BLaER1 (cell line): ENCODE measurements at regions not wholly inside any gene's neighbourhood (a gene's known extent, or its start where the extent isn't known, plus 50 kb on each side); places are given as distances from the start of the nearest gene placed in this dataset.
"Not testable (repeated sequence)": the region's sequence is repeated elsewhere in the genome, so short reads cannot be mapped to it uniquely, and the experiment has no call there.

Source experiments
- H3K27ac ChIP-seq: shearing (Covaris generic); formaldehyde crosslinking; 2 replicates; pipeline ENCODE4 v1.8.1; 2022
- H3K27me3 ChIP-seq: shearing (Covaris generic); formaldehyde crosslinking; 2 replicates; pipeline ENCODE4 v1.8.1; 2022
- H3K36me3 ChIP-seq: shearing (Covaris generic); formaldehyde crosslinking; 2 replicates; pipeline ENCODE4 v1.8.1; 2022
- H3K4me1 ChIP-seq: shearing (Covaris generic); formaldehyde crosslinking; 2 replicates; pipeline ENCODE4 v1.8.1; 2022
- H3K4me2 ChIP-seq: shearing (Covaris generic); formaldehyde crosslinking; 2 replicates; pipeline ENCODE4 v1.8.1; 2022
- H3K4me3 ChIP-seq: shearing (Covaris generic); formaldehyde crosslinking; 2 replicates; pipeline ENCODE4 v1.8.1; 2022
- H3K9ac ChIP-seq: shearing (Covaris generic); formaldehyde crosslinking; 2 replicates; pipeline ENCODE4 v1.8.1; 2022
- H3K9me3 ChIP-seq: shearing (Covaris generic); formaldehyde crosslinking; 2 replicates; pipeline ENCODE4 v1.8.1; 2022
- H4K20me1 ChIP-seq: shearing (Covaris generic); formaldehyde crosslinking; 2 replicates; pipeline ENCODE4 v1.8.1; 2022
- Cebpa-rat ChIP-seq: shearing (Covaris generic); IDR thresholded peaks from 2 replicates; pipeline ENCODE4 v1.8.1; 2022

DNA sequence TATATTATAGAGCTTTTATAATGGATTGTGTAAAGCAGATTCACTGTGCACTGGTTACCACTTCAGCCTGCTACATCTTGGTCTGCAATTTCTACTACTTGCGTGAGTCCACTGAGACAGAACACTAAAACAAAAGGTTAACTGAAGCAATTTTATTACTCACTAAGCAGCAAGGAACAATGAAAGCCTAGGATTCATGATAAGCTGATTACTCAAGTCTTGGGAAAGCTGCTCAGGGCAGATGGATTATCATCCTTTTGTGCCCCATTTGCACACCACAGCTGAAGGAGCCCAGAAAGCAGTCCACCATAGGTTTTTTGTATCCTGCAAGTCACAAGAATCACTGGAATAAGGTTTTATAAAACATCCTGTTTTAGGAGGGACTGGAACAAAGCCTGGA is 1215.2 kb upstream of the TMEFF2 start:
- Histone ChIP-seq H3K36me3 (no peaks in the 10 kb centered on the region), H3K4me3 (no peak overlapping the region), H3K4me1 (no peaks in the 10 kb centered on the region), H3K27ac (no peak overlapping the region), H3K4me2 (no peak overlapping the region), H3K27me3 (no peaks in the 10 kb centered on the region), H3K9ac (no peak overlapping the region), H3K9me3 (no peaks in the 10 kb centered on the region), H4K20me1 (no peaks in the 10 kb centered on the region)
- TF ChIP-seq Cebpa-rat: no peak

DNA sequence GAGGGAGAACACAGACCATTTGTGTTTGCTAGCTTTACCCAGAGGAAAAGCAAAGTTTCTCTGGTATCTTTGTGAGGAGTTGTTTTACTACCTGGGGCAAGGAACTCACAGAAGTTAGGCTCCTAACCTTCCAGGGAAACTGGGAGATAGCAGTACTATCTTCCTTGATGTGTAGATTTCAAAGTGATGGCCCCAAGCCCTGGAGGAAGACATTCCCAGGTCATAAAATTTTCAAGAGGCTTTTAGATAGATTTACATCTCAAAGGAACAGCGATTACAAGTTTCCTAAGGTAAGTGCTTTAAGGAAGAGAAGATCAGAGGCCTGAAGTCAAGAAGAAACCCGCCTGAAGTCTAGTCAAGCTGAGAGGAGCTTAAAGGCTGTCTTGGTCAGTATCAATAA is 1187.8 kb upstream of the TMEFF2 start:
- H3K27me3 ChIP-seq: no peaks in the 10 kb centered on the region
- H3K4me1 ChIP-seq: no peaks in the 10 kb centered on the region
- H3K9ac ChIP-seq: no peak overlapping the region
- no peaks in the 10 kb centered on the region for H3K36me3 ChIP-seq
- no peak overlapping the region for H3K27ac ChIP-seq
- no peak overlapping the region for H3K4me2 ChIP-seq
- H3K9me3 ChIP-seq: no peaks in the 10 kb centered on the region
- TF ChIP-seq Cebpa-rat: no peak
- no peak overlapping the region for H3K4me3 ChIP-seq
- no peaks in the 10 kb centered on the region for H4K20me1 ChIP-seq

DNA sequence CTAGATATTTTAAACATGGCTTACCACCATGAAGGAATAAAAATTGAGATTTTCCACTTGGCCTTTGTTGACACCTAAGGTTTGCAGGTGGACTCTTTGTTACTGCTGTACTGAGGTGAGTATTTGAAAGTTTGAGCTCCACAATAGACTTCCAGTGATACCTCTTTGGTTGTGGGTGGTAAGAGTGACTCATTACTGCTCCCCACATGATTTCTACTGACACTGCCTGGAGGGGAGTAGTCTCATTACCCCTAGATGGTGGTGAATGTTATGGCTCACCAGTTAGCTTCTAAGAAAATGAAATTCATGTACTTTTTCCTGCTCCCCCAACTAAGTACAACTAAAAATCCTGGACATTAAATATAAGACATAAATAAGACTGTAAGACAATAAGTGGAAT is 1183.1 kb upstream of the TMEFF2 start:
- H3K36me3 ChIP-seq: no peaks in the 10 kb centered on the region
- TF ChIP-seq Cebpa-rat: no peak
- no peak overlapping the region for H3K9ac ChIP-seq
- H4K20me1 ChIP-seq: no peaks in the 10 kb centered on the region
- no peak overlapping the region for H3K27ac ChIP-seq
- H3K4me2 ChIP-seq: no peak overlapping the region
- H3K4me3 ChIP-seq: no peak overlapping the region
- no peaks in the 10 kb centered on the region for H3K27me3 ChIP-seq
- no peaks in the 10 kb centered on the region for H3K4me1 ChIP-seq
- H3K9me3 ChIP-seq: no peaks in the 10 kb centered on the region

DNA sequence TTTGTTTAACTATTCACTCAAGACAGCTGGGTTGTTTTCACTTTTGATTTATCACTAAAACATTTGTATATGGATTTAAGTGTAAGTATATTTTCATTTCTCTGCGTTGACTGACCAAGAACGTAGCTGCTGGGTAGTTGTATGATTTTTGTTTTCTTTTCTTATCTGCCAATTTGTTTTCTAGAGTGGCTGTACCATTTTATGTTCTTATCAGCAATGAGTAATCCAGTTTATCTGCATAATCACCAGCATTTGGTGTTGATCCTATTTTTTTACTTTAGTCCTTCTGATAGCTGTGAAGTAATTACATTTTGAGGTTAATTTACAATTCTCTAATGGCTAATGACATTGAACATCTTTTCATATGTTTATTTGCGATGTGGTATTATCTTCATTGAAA is 1178.4 kb upstream of the TMEFF2 start:
- H3K4me2 ChIP-seq: no peak overlapping the region
- no peak overlapping the region for H3K4me3 ChIP-seq
- no peak overlapping the region for H3K27ac ChIP-seq
- TF ChIP-seq Cebpa-rat: no peak
- H3K36me3 ChIP-seq: no peaks in the 10 kb centered on the region
- no peak overlapping the region for H3K9ac ChIP-seq
- no peaks in the 10 kb centered on the region for H3K9me3 ChIP-seq
- H4K20me1 ChIP-seq: no peaks in the 10 kb centered on the region
- no peaks in the 10 kb centered on the region for H3K27me3 ChIP-seq
- H3K4me1 ChIP-seq: no peaks in the 10 kb centered on the region

DNA sequence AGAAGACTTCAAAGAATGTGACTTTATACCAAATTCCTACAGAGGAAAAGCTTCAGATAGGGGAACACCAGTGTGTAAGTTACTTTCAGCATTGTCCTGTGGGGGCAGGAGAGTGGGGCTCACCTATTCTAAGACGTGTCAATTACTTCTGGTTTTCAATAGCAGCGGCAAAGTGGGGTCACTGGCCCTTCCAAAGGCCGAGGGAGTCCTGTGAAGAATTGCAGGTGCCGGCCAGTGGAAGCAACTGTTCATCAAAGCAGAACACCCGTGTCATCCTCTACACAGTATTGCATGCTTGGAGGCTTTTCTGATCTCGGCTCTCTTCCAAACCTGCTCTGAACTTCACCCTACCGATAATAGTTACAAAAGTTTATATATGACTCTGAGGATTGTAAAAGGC is 1176.5 kb upstream of the TMEFF2 start:
- H3K27ac ChIP-seq: no peak overlapping the region
- no peaks in the 10 kb centered on the region for H3K36me3 ChIP-seq
- H4K20me1 ChIP-seq: no peaks in the 10 kb centered on the region
- H3K4me3 ChIP-seq: no peak overlapping the region
- no peak overlapping the region for H3K9ac ChIP-seq
- TF ChIP-seq Cebpa-rat: no peak
- H3K4me1 ChIP-seq: no peaks in the 10 kb centered on the region
- no peak overlapping the region for H3K4me2 ChIP-seq
- H3K9me3 ChIP-seq: no peaks in the 10 kb centered on the region
- no peaks in the 10 kb centered on the region for H3K27me3 ChIP-seq

DNA sequence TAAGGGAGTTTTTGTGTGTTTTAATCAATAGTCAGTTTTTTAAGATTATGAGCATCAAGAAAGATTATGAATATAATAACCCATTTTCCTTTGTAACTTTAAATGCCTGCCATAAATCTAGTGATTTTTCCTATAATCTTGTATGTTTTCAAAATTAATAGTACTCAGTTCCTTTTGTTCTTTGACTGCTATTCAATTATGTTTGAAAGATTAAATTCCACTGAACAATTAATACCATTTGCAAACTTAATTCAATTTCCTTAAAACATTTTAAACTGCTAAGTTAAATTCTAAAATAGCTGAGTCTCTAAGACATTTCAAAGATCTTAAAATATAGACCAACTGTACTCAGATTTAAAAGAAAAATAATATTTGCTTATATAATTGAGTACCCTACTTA is 1173.9 kb upstream of the TMEFF2 start:
- no peak for TF ChIP-seq Cebpa-rat
- H3K9ac ChIP-seq: no peak overlapping the region
- no peak overlapping the region for H3K4me2 ChIP-seq
- H3K36me3 ChIP-seq: no peaks in the 10 kb centered on the region
- H3K27me3 ChIP-seq: no peaks in the 10 kb centered on the region
- no peak overlapping the region for H3K27ac ChIP-seq
- no peaks in the 10 kb centered on the region for H3K9me3 ChIP-seq
- H3K4me1 ChIP-seq: no peaks in the 10 kb centered on the region
- no peak overlapping the region for H3K4me3 ChIP-seq
- H4K20me1 ChIP-seq: no peaks in the 10 kb centered on the region

DNA sequence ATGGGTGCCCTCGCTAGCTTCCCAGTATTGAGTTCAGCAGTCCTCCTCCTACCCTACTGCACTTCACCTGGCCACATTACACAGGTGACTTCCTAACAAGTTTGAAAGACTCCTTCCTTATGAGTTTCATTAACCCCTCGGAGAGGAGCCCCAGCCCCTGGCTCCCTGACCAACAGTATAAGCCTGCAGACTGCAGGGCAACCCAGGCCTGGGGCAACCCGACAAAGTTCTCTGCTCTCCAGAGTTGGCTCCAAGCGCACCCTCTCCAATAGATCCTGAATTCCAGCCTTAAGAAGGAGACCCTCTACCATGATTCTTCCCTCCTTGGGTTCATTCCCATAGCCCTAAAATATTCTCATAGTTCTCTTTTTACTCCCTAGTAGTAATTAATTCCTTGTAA is 1162.8 kb upstream of the TMEFF2 start:
- Histone ChIP-seq H3K9me3 (no peaks in the 10 kb centered on the region), H3K4me2 (no peak overlapping the region), H3K4me1 (no peaks in the 10 kb centered on the region), H3K36me3 (no peaks in the 10 kb centered on the region), H3K9ac (no peak overlapping the region), H4K20me1 (no peaks in the 10 kb centered on the region), H3K27ac (no peak overlapping the region), H3K4me3 (no peak overlapping the region), H3K27me3 (no peaks in the 10 kb centered on the region)
- TF ChIP-seq Cebpa-rat: no peak

DNA sequence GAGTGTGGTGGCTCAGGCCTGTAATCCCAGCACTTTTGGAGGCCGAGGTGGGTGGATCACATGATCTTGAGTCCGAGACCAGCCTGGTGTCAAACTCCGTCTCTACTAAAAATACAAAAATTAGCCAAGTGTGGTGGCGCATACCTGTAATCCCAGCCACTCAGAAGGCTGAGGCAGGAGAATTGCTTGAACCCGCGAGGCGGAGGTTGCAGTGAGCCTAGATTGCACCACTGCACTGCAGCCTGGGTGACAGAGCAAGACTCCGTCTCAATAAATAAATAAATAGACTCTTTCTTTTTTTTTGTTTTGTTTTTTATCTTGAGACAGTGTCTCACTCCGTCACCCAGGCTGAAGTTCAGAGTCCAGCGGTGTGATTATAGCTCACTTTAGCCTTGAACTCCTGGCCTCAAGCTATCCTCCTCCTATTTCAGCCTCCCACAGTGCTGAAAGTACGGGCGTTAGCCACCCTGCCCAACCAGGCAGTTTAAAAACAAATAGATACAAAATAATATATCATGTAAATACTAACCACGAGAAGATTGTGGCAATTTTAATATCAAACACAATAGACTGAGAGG is 1158.0 kb upstream of the TMEFF2 start:
- not testable (repeated sequence) for H3K4me3 ChIP-seq, H3K4me2 ChIP-seq, H3K27ac ChIP-seq, H4K20me1 ChIP-seq, H3K36me3 ChIP-seq, H3K4me1 ChIP-seq, H3K27me3 ChIP-seq, H3K9me3 ChIP-seq, H3K9ac ChIP-seq

DNA sequence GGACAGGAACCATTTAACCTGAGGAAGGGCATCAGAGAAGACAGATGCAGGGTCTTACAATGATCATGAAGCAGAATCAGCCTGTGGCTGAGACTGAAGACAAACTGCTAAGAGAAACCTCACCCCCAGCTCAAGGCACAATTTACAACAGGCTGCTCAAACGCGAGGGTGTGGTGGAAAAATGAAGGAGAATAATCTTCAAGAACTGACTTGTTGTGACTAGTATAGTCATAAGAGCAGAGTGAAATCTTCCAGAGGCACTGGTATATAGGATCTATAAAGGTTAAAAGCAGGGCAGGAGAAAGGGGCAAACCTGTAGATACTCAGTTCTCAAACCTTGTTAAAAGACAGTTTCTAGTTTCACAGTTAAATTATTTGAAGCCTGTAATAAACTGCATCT is 1155.8 kb upstream of the TMEFF2 start:
- H3K36me3 ChIP-seq: no peaks in the 10 kb centered on the region
- H3K9me3 ChIP-seq: no peaks in the 10 kb centered on the region
- H3K27me3 ChIP-seq: no peaks in the 10 kb centered on the region
- no peak overlapping the region for H3K9ac ChIP-seq
- H3K27ac ChIP-seq: no peak overlapping the region
- no peak for TF ChIP-seq Cebpa-rat
- no peaks in the 10 kb centered on the region for H4K20me1 ChIP-seq
- H3K4me1 ChIP-seq: peaks cover 5% of the 10 kb centered on the region; the same call in 1 of the 2 replicates
- H3K4me3 ChIP-seq: no peak overlapping the region
- H3K4me2 ChIP-seq: no peak overlapping the region

DNA sequence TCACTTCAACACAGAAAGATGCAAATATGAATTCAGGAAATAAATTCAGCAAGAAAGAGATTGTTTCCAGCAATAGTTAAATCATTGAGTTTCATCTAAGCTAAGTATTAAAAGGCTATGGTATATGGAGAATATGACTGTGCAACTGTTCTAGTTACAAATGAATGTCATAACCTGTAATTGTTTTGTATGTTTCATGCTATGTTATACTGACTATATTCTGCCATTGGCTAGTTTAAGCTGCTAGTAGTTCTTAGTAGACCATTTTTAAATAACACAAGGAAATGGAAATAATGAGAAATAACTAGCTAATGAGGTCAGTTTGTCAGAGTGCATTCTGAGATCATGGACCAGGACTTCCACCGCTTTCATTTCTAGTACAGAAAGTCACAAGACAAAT is 1154.9 kb upstream of the TMEFF2 start:
- Histone ChIP-seq H3K4me3 (no peak overlapping the region), H3K27me3 (no peaks in the 10 kb centered on the region), H3K9ac (no peak overlapping the region), H3K4me2 (no peak overlapping the region), H4K20me1 (no peaks in the 10 kb centered on the region), H3K36me3 (no peaks in the 10 kb centered on the region), H3K9me3 (no peaks in the 10 kb centered on the region), H3K27ac (no peak overlapping the region), H3K4me1 (peaks cover 5% of the 10 kb centered on the region; the same call in 1 of the 2 replicates)
- TF ChIP-seq Cebpa-rat: no peak

DNA sequence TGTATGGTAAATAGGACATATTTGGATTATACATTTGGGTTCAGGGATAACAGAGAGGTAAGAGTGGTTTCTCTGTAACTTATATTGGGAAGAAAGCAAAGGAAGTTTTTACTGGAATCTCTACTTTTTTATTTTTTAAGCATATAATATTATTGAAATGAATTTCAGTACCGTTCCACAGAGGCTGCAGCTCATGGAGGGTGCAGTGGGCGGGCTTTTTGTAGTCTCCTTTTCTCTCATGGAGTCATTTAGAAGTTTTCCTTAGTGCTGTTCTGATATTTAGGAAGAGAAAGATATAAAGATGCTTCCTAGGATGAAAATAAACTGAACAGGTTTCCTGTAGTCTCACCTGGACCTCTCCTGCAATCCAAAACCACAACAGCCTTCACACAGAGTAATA is 1153.3 kb upstream of the TMEFF2 start:
- Histone ChIP-seq H3K4me1 (peaks cover 5% of the 10 kb centered on the region; the same call in 1 of the 2 replicates), H3K4me2 (peak overlapping the region; percentile 39), H3K9ac (no peak overlapping the region), H3K4me3 (no peak overlapping the region), H3K36me3 (no peaks in the 10 kb centered on the region), H4K20me1 (no peaks in the 10 kb centered on the region), H3K9me3 (no peaks in the 10 kb centered on the region), H3K27ac (no peak overlapping the region), H3K27me3 (no peaks in the 10 kb centered on the region)
- TF ChIP-seq Cebpa-rat: no peak
